ENCODE measurements at regions not wholly inside any gene's neighbourhood (a gene's known extent, or its start where the extent isn't known, plus 50 kb on each side); places are given as distances from the start of the nearest gene placed in this dataset.

DNA sequence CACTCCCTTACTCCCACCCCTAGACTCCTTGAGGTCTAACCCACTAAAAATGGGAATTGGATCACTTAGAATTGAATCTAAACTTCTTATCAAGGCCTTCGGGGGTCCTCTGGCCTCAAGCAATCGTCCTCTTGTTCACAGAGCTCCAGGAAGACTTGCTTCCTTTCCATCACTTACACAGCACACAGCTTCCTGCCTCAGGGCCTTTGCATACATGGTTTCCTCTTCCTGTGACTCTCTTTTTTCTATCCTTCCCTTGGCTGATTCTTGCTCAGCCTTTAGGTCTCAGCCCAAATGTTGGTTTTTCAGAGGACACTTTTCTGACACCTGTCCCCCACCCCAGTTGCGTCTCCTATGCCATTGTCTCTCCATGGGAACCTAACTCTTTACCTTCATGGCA, 50.0 kb upstream of the ALDH1B1 start:
- intact Hi-C loops (cut with DNase I; ENCODE audit: low total_unique reads), result no loop called here
- no peak for TF ChIP-seq POLR2A (IDR thresholded peaks at IDR 0.05)
- TF ChIP-seq POLR2AphosphoS5 (IDR thresholded peaks at IDR 0.05), result no peak
- no peak for TF ChIP-seq CTCF (IDR thresholded peaks at IDR 0.05)
- H3K27ac ChIP-seq, result no peak overlapping the region
- no peaks in the 10 kb centered on the region for H3K27me3 ChIP-seq
- no peak for DNase-seq (ENCODE audit: low spot score in 2 of 2)
- no peaks in the 10 kb centered on the region for H3K36me3 ChIP-seq
- H3K4me1 ChIP-seq, result no peaks in the 10 kb centered on the region
- no peak overlapping the region for H3K4me3 ChIP-seq
- H3K9me3 ChIP-seq, result no peaks in the 10 kb centered on the region

DNA sequence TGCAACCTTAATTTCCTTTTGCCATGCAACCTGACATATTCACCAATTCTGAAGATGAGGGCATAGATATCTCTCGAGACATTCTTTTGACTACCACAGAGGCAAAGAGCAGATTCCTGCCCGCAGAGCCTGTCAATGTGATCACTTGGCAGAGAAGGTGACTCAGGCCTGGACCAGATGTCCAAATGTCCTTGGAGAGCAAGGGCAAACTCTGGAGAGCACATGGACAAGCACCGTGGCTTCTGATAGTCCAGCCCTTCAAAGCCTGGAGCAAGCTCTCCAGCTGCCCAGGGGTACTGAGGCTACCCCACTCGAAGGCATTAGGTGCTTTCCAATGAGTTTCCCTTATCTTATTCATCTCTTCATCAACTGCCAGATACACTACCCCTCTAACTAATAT, 50.4 kb upstream of the ALDH1B1 start:
- Histone ChIP-seq H3K4me1 (no peaks in the 10 kb centered on the region), H3K9me3 (no peaks in the 10 kb centered on the region), H3K27ac (no peak overlapping the region), H3K4me3 (no peak overlapping the region), H3K36me3 (no peaks in the 10 kb centered on the region), H3K27me3 (no peaks in the 10 kb centered on the region)
- DNase-seq (ENCODE audit: low spot score in 2 of 2), result no peak
- TF ChIP-seq POLR2AphosphoS5 (IDR thresholded peaks at IDR 0.05) (no peak), CTCF (IDR thresholded peaks at IDR 0.05) (no peak), POLR2A (IDR thresholded peaks at IDR 0.05) (no peak)
- intact Hi-C loops (cut with DNase I; ENCODE audit: low total_unique reads), result no loop called here

- Histone ChIP-seq H3K27me3 (no peaks in the 10 kb centered on the region), H3K27ac (no peak overlapping the region), H3K9me3 (no peaks in the 10 kb centered on the region), H3K4me3 (no peak overlapping the region), H3K36me3 (no peaks in the 10 kb centered on the region), H3K4me1 (no peaks in the 10 kb centered on the region)
- intact Hi-C loops (cut with DNase I; ENCODE audit: low total_unique reads), result no loop called here
- TF ChIP-seq POLR2AphosphoS5 (IDR thresholded peaks at IDR 0.05) (peak in 1 of 3 donors; percentile 44), CTCF (IDR thresholded peaks at IDR 0.05) (no peak)
- DNase-seq (ENCODE audit: low spot score in 2 of 2), result no peak
These were observed 53.0 kb upstream of the ALDH1B1 start for GRCh38 chr9:38339496-38339895.

DNA sequence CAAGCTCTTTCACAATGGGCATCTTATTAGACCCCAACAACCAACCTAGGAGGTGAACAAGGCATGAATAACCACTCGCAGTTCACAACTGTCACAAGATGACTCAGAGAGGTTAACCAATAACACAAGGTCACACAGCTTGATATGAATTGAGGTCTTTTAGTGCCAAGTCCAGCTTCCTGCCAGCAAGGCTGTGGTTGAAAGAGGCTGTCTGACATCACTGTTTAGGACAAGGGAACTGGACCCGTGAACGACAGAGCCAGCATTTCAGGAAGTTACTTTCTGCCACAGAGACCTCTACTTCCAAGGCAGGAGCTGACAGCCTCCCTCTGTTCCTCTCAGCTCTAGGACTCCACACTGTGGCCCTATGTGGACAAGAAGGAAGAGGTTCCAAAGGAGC, 53.4 kb upstream of the ALDH1B1 start:
- Histone ChIP-seq H3K27me3 (no peaks in the 10 kb centered on the region), H3K36me3 (no peaks in the 10 kb centered on the region), H3K27ac (no peak overlapping the region), H3K4me3 (no peak overlapping the region), H3K9me3 (no peaks in the 10 kb centered on the region), H3K4me1 (no peaks in the 10 kb centered on the region)
- no peak for TF ChIP-seq CTCF (IDR thresholded peaks at IDR 0.05)
- no peak for TF ChIP-seq POLR2A (IDR thresholded peaks at IDR 0.05)
- no peak for TF ChIP-seq POLR2AphosphoS5 (IDR thresholded peaks at IDR 0.05)
- DNase-seq (ENCODE audit: low spot score in 2 of 2), result no peak
- intact Hi-C loops (cut with DNase I; ENCODE audit: low total_unique reads), result no loop called here

DNA sequence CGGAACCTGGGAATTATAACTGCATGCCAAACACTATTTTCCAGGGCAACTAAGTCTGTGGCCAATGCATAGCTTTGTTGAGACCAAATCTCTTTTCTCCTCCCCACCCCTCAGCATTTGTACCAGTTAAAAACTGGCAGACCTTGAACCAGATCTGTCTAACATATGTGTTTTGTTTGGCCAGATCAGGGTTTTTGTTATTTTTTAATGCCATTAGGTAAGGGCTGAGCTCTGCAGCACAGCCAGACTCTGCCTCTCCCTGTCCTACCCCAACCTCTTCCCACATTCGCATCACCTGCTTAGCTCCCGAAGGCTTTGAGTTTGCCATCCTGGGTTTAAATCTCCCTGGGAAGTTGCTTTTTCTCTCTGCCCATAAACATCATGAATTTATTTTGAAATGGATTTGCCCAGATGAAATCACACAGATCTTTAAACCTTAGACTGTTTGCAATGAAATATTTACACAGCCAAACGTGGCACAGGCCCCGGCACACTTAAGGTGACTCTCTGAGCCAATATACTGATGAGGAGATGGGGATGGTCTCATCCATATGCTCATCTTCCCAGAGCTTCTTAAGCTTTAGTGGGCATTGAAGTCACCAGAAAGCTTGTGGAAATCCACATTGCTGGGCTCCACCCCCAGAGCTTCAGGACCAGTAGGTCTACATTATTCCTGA, 54.0 kb upstream of the ALDH1B1 start:
- no peak overlapping the region for H3K27ac ChIP-seq
- TF ChIP-seq POLR2A (IDR thresholded peaks at IDR 0.05), result no peak
- no peak for TF ChIP-seq CTCF (IDR thresholded peaks at IDR 0.05)
- no peak for TF ChIP-seq POLR2AphosphoS5 (IDR thresholded peaks at IDR 0.05)

More for the DNA sequence above, 54.0 kb upstream of the ALDH1B1 start:
- Histone ChIP-seq H3K4me1 (no peaks in the 10 kb centered on the region), H3K4me3 (no peak overlapping the region), H3K9me3 (no peaks in the 10 kb centered on the region), H3K27me3 (no peaks in the 10 kb centered on the region), H3K36me3 (no peaks in the 10 kb centered on the region)
- intact Hi-C loops (cut with DNase I; ENCODE audit: low total_unique reads), result no loop called here
- no peak for DNase-seq (ENCODE audit: low spot score in 2 of 2)

Data from breast epithelium (tissue), 4 donors.